MM.1S (cell line): ENCODE measurements at regions not wholly inside any gene's neighbourhood (a gene's known extent, or its start where the extent isn't known, plus 50 kb on each side); places are given as distances from the start of the nearest gene placed in this dataset.

Source experiments
- DNase-seq: peaks from one replicate; pipeline ENCODE4 v3.0.0-alpha.2; 2015
- H2AFZ ChIP-seq: fragments of 300-600 bp; sonication (generic); 2 replicates; pipeline ENCODE4 v1.6.0; 2016; ENCODE audit warnings: antibody characterized with exemption, low read length
- H3F3A ChIP-seq: fragments of 300-600 bp; sonication (generic); 2 replicates; pipeline ENCODE4 v1.6.1; 2016; ENCODE audit warnings: mild to moderate bottlenecking, antibody characterized with exemption, low read length, moderate library complexity, mixed read lengths; ENCODE audit not compliant: insufficient read depth
- H3K27ac ChIP-seq: fragments of 300-600 bp; sonication (generic); 2 replicates; pipeline ENCODE4 v1.5.1; 2016; ENCODE audit warnings: mild to moderate bottlenecking, low read length
- H3K27me3 ChIP-seq: fragments of 300-600 bp; sonication (generic); replicated peaks from 2 replicates; pipeline ENCODE4 v1.6.0; 2016; ENCODE audit warnings: low read length; ENCODE audit not compliant: insufficient read depth
- H3K36me3 ChIP-seq: fragments of 300-600 bp; sonication (generic); replicated peaks from 2 replicates; pipeline ENCODE4 v1.6.1; 2016; ENCODE audit warnings: mild to moderate bottlenecking, low read length, mixed read lengths; ENCODE audit not compliant: insufficient read depth
- H3K4me1 ChIP-seq: fragments of 300-600 bp; sonication (generic); 2 replicates; pipeline ENCODE4 v1.6.1; 2016; ENCODE audit warnings: low read length, mixed read lengths
- H3K4me2 ChIP-seq: fragments of 300-600 bp; sonication (generic); 2 replicates; pipeline ENCODE4 v1.6.0; 2016; ENCODE audit warnings: low read depth, low read length
- H3K4me3 ChIP-seq: fragments of 300-600 bp; sonication (generic); 2 replicates; pipeline ENCODE4 v1.5.1; 2016; ENCODE audit warnings: low read length, mixed read lengths
- H3K79me2 ChIP-seq: fragments of 300-600 bp; sonication (generic); 2 replicates; pipeline ENCODE4 v1.6.1; 2016; ENCODE audit warnings: mixed run types, low read length, mixed read lengths
- H3K9ac ChIP-seq: fragments of 300-600 bp; sonication (generic); 2 replicates; pipeline ENCODE4 v1.6.1; 2016; ENCODE audit warnings: low read length, mixed read lengths
- H3K9me2 ChIP-seq: fragments of 300-600 bp; sonication (generic); replicated peaks from 2 replicates; pipeline ENCODE4 v1.6.1; 2016; ENCODE audit warnings: mild to moderate bottlenecking, low read length, mixed read lengths; ENCODE audit not compliant: insufficient read depth
- H3K9me3 ChIP-seq: fragments of 300-600 bp; sonication (generic); replicated peaks from 2 replicates; pipeline ENCODE4 v1.6.1; 2016; ENCODE audit warnings: mild to moderate bottlenecking, low read length, mixed read lengths; ENCODE audit not compliant: insufficient read depth
- H4K20me1 ChIP-seq: fragments of 300-600 bp; sonication (generic); 2 replicates; pipeline ENCODE4 v1.6.1; 2016; ENCODE audit warnings: mild to moderate bottlenecking, low read length, moderate library complexity, mixed read lengths; ENCODE audit not compliant: insufficient read depth
- CTCF ChIP-seq: fragments of 300-600 bp; sonication (generic); IDR thresholded peaks from 2 replicates; pipeline ENCODE4 v1.5.1; 2016; ENCODE audit warnings: antibody characterized with exemption, low read length, mixed read lengths
- EZH2 ChIP-seq: fragments of 300-600 bp; sonication (generic); optimal IDR thresholded peaks from 2 replicates; pipeline ENCODE3; 2017; ENCODE audit warnings: low read depth, mild to moderate bottlenecking, antibody characterized with exemption, low read length, mixed read lengths
- EZH2phosphoT487 ChIP-seq: fragments of 300-600 bp; sonication (generic); IDR thresholded peaks from 2 replicates; pipeline ENCODE4 v1.6.1; 2018; ENCODE audit warnings: antibody characterized with exemption, low read length

- H3K79me2 ChIP-seq = no peaks in the 10 kb centered on the region
- H3K27ac ChIP-seq = no peak overlapping the region
- no peak overlapping the region for H3K4me2 ChIP-seq
- no peaks in the 10 kb centered on the region for H3K36me3 ChIP-seq
- no peak for TF ChIP-seq CTCF
- TF ChIP-seq EZH2 = no peak
- no peak for TF ChIP-seq EZH2phosphoT487
- no peaks in the 10 kb centered on the region for H3K9me2 ChIP-seq
- H3K9ac ChIP-seq = no peak overlapping the region
- no peak for DNase-seq
- no peak overlapping the region for H2AFZ ChIP-seq
- no peaks in the 10 kb centered on the region for H4K20me1 ChIP-seq
- no peaks in the 10 kb centered on the region for H3F3A ChIP-seq
- no peaks in the 10 kb centered on the region for H3K27me3 ChIP-seq
- no peaks in the 10 kb centered on the region for H3K9me3 ChIP-seq
- peaks cover 12% of the 10 kb centered on the region for H3K4me1 ChIP-seq
- H3K4me3 ChIP-seq = no peak overlapping the region
Observed at GRCh38 chr3:176848431-176849214, 348.7 kb downstream of the TBL1XR1 start.

- H4K20me1 ChIP-seq = no peaks in the 10 kb centered on the region
- no peaks in the 10 kb centered on the region for H3K27me3 ChIP-seq
- no peak overlapping the region for H2AFZ ChIP-seq
- H3K4me3 ChIP-seq = no peak overlapping the region
- H3K9me2 ChIP-seq = no peaks in the 10 kb centered on the region
- H3K9me3 ChIP-seq = no peaks in the 10 kb centered on the region
- H3K36me3 ChIP-seq = no peaks in the 10 kb centered on the region
- DNase-seq = no peak
- no peaks in the 10 kb centered on the region for H3F3A ChIP-seq
- TF ChIP-seq EZH2phosphoT487 (no peak), EZH2 (no peak), CTCF (no peak)
- no peak overlapping the region for H3K27ac ChIP-seq
- H3K9ac ChIP-seq = no peak overlapping the region
- H3K4me1 ChIP-seq = peaks cover under 1% of the 10 kb centered on the region; the same call in 1 of the 2 replicates
- H3K4me2 ChIP-seq = no peak overlapping the region
- no peaks in the 10 kb centered on the region for H3K79me2 ChIP-seq
Observed at GRCh38 chr3:176842914-176843313, 354.4 kb downstream of the TBL1XR1 start.

GRCh38 chr3:176840641-176841286 is 356.5 kb downstream of the TBL1XR1 start:
- Histone ChIP-seq H3F3A (no peaks in the 10 kb centered on the region), H3K27me3 (no peaks in the 10 kb centered on the region), H3K4me2 (no peak overlapping the region), H3K79me2 (no peaks in the 10 kb centered on the region), H3K9ac (no peak overlapping the region), H3K4me1 (no peaks in the 10 kb centered on the region), H4K20me1 (no peaks in the 10 kb centered on the region), H3K9me3 (no peaks in the 10 kb centered on the region), H3K36me3 (no peaks in the 10 kb centered on the region), H3K9me2 (no peaks in the 10 kb centered on the region), H2AFZ (no peak overlapping the region), H3K27ac (no peak overlapping the region), H3K4me3 (no peak overlapping the region)
- no peak for DNase-seq
- TF ChIP-seq EZH2 (no peak), EZH2phosphoT487 (no peak), CTCF (no peak)
